HepG2 (cell line): ENCODE measurements at regions not wholly inside any gene's neighbourhood (a gene's known extent, or its start where the extent isn't known, plus 50 kb on each side); places are given as distances from the start of the nearest gene placed in this dataset.

Experiments used
- ATAC-seq: fragments of 200-7000 bp; cut with Tn5 transposase; 3 replicates; pipeline ENCODE4 v1.9.1; 2020; ENCODE audit warnings: mild to moderate bottlenecking, moderate library complexity
- BruUV-seq: library from RNA; stranded (reverse); fragments of 400-500 nt; replicated peaks from 2 replicates; lab custom pipeline; 2021; lab: Mats Ljungman, UMichigan
- CTCF ChIA-PET: fragments of 300-600 bp; formaldehyde crosslinking; extraction: SDS; loops from one replicate; lab custom pipeline; 2021; ENCODE audit warnings: low total read pairs, inconsistent platforms, low intra/inter-chr PET ratio; lab: Yijun Ruan, JAX
- POLR2A ChIA-PET: fragments of 350-600 bp; sonication (Branson Sonifier 250); formaldehyde crosslinking; loops from one replicate; lab custom pipeline; 2020; ENCODE audit warnings: antibody characterized with exemption, inconsistent platforms; lab: Yijun Ruan, JAX
- DNase-seq: peaks from one replicate; pipeline ENCODE4 v3.0.0-alpha.2; 2015; ENCODE audit warnings: low spot score
- FAIRE-seq: peaks from 3 replicates; lab custom pipeline; 2011; peaks lifted over from hg19 to GRCh38; lab: Jason Lieb, UNC
- H2AFZ ChIP-seq: one replicate; pipeline ENCODE4 v1.6.1; 2011; ENCODE audit warnings: low read length, inconsistent platforms
- H3K27ac ChIP-seq: fragments of 300-600 bp; 3 replicates; pipeline ENCODE4 v1.8.0; 2011; ENCODE audit warnings: mixed run types, mild to moderate bottlenecking, mixed read lengths, low read length, inconsistent platforms; ENCODE audit not compliant: insufficient read depth; ENCODE audit errors: extremely low read length
- H3K27me3 ChIP-seq, 2 experiments: fragments of 200-600 bp in 1 of 2; 2 replicates in 1 of 2; 3 replicates in 1 of 2; pipeline versions ENCODE4 v1.6.0 to v1.8.0; 2011; ENCODE audit warnings: low read length in 2 of 2, mild to moderate bottlenecking in 2 of 2, moderate library complexity in 2 of 2, inconsistent platforms in 1 of 2; ENCODE audit not compliant: insufficient read depth in 2 of 2, control insufficient read depth in 1 of 2
- H3K36me3 ChIP-seq, 2 experiments: fragments of 200-600 bp in 1 of 2; replicated peaks in 1 of 2; 2 replicates in 1 of 2; 3 replicates in 1 of 2; pipeline versions ENCODE4 v1.5.1 to v1.8.0; 2011; ENCODE audit warnings: low read length in 2 of 2, inconsistent platforms in 1 of 2; ENCODE audit not compliant: insufficient read depth in 2 of 2, control insufficient read depth in 1 of 2
- H3K4me1 ChIP-seq: 2 replicates; pipeline ENCODE4 v1.5.1; 2012; ENCODE audit warnings: low read length, inconsistent platforms; ENCODE audit not compliant: insufficient read depth
- H3K4me2 ChIP-seq: 2 replicates; pipeline ENCODE4 v1.6.0; 2011; ENCODE audit warnings: low read depth, low read length, inconsistent platforms
- H3K4me3 ChIP-seq, 3 experiments: fragments of 200-600 bp in 1 of 3; sonication (generic), shearing (Covaris generic) in 1 of 3; replicated peaks in 1 of 3; 2 replicates each; pipeline ENCODE4 v1.5.1; 2011 to 2016; ENCODE audit warnings: low read length in 3 of 3, inconsistent platforms in 2 of 3, low read depth in 2 of 3, mild to moderate bottlenecking in 2 of 3, control low read depth in 1 of 3, mixed read lengths in 1 of 3; ENCODE audit not compliant: insufficient read depth in 1 of 3
- H3K79me2 ChIP-seq: one replicate; pipeline ENCODE4 v1.6.1; 2011; ENCODE audit warnings: low read length, inconsistent platforms; ENCODE audit not compliant: insufficient read depth
- H3K9ac ChIP-seq: 2 replicates; pipeline ENCODE4 v1.6.0; 2011; ENCODE audit warnings: mild to moderate bottlenecking, low read depth, low read length, inconsistent platforms; ENCODE audit not compliant: insufficient read depth
- H3K9me3 ChIP-seq: 2 replicates; pipeline ENCODE4 v1.5.1; 2012; ENCODE audit warnings: mild to moderate bottlenecking, low read length
- H4K20me1 ChIP-seq: 2 replicates; pipeline ENCODE4 v1.6.0; 2011; ENCODE audit warnings: inconsistent platforms, mild to moderate bottlenecking, low read length, moderate library complexity; ENCODE audit not compliant: insufficient read depth
- ELF4 ChIP-seq: sonication (generic); formaldehyde crosslinking; IDR thresholded peaks from 2 replicates; pipeline ENCODE4 v1.5.0; 2020; ENCODE audit warnings: missing genetic modification reagents, mild to moderate bottlenecking, moderate library complexity, borderline replicate concordance
- PCBP2 ChIP-seq: fragments of 200-400 bp; formaldehyde crosslinking; optimal IDR thresholded peaks from 2 replicates; pipeline ENCODE3; 2018; ENCODE audit warnings: low read length, low read depth; ENCODE audit not compliant: poor library complexity, severe bottlenecking
- PTBP1 ChIP-seq: fragments of 200-400 bp; formaldehyde crosslinking; IDR thresholded peaks from 2 replicates; pipeline ENCODE4 v1.6.1; 2018; ENCODE audit warnings: low read length, low read depth; ENCODE audit not compliant: poor library complexity, severe bottlenecking
- ZNF101 ChIP-seq: sonication (generic); formaldehyde crosslinking; IDR thresholded peaks from 2 replicates; pipeline ENCODE4 v1.4.0; 2020; ENCODE audit warnings: mild to moderate bottlenecking, low read depth, missing genetic modification reagents, borderline replicate concordance
- ZNF703 ChIP-seq: sonication (generic); formaldehyde crosslinking; IDR thresholded peaks from 2 replicates; pipeline ENCODE4 v1.5.1; 2020; ENCODE audit warnings: missing genetic modification reagents, mild to moderate bottlenecking, moderate library complexity, borderline replicate concordance
- ZSCAN30 ChIP-seq: sonication (generic); formaldehyde crosslinking; IDR thresholded peaks from 2 replicates; pipeline ENCODE4 v1.5.0; 2020; ENCODE audit warnings: mild to moderate bottlenecking, missing genetic modification reagents
- WGBS: methylation state at CpG from one replicate; pipeline ENCODE4 v1.1.6; 2017; ENCODE audit warnings: low lambda C conversion rate; 5-methylcytosine and 5-hydroxymethylcytosine counted together
- in situ Hi-C: cut with HindIII; loops from 2 replicates; pipeline ENCODE4 v1.10.0; 2017; ENCODE audit warnings: low pct_unique_long_range_greater_than_20kb; ENCODE audit not compliant: extremely low pct_ligation_motif_present
- intact Hi-C: fragments of 100-400 bp; cut with micrococcal nuclease; formaldehyde crosslinking; loops from one replicate; pipeline ENCODE4 v1.10.0; 2022; ENCODE audit not compliant: unreplicated experiment

DNA sequence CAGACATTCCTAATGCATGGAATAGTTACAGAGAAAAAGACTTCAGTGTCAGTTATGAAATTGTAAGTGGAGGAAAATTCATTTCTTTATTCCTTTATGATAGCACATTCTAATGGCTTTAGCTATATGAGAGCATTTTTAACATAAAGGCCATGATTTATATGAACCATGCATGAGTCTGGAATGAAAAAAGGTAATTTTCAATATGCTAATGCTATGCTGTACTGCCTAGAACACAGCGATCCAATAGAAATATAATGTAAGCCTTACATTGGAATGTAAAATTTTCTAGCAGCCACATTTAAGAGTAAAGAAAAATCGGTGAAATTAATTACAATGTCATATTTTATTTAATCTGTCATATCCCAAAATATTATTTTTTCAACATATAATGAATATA, 932.0 kb downstream of the C4orf33 start:
- BruUV-seq = no TSS peak
- CTCF ChIA-PET = no interaction called here
- no peak overlapping the region for H3K9ac ChIP-seq
- no peak for DNase-seq
- no peak for TF ChIP-seq PCBP2
- TF ChIP-seq, all 625 proteins: peak for 0
- no peak overlapping the region for H3K4me3 ChIP-seq
- no peaks in the 10 kb centered on the region for H3K36me3 ChIP-seq
- no peak for ATAC-seq
- intact Hi-C loops = no loop called here
- no peaks in the 10 kb centered on the region for H3K79me2 ChIP-seq
- no peaks in the 10 kb centered on the region for H3K9me3 ChIP-seq
- 21% methylated on average over 2 of the region's 2 CpGs for WGBS
- POLR2A ChIA-PET = no interaction called here
- H3K4me2 ChIP-seq = no peak overlapping the region
- no peak overlapping the region for H3K27ac ChIP-seq
- H3K27me3 ChIP-seq = no peaks in the 10 kb centered on the region
- H2AFZ ChIP-seq = no peak overlapping the region
- FAIRE-seq = no peak
- in situ Hi-C loops = no loop called here
- H3K4me1 ChIP-seq = no peaks in the 10 kb centered on the region
- no peaks in the 10 kb centered on the region for H4K20me1 ChIP-seq

DNA sequence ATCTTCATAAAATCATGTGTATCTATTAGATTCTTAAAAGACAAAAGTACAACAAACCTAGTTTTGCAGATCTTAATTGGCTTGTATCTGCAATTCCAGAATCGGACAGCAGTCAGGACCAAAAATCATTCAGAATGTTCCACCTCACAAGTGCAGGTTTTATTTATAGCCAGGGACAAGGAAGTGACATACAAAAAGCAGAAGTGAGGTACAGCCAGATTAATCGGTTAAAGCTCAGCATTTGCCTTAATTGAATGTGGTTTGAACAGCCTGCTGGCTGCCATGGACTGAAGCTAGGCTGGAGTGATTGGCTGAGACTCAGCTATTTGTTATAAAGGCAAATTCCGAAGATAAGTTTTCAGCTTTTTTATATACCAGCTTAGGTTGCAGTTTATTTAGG, 932.6 kb downstream of the C4orf33 start:
- FAIRE-seq = no peak
- ATAC-seq = no peak
- no peak overlapping the region for H2AFZ ChIP-seq

More for the DNA sequence above, 932.6 kb downstream of the C4orf33 start:
- WGBS = 1% methylated on average over 3 of the region's 3 CpGs
- Histone ChIP-seq H4K20me1 (no peaks in the 10 kb centered on the region), H3K79me2 (no peaks in the 10 kb centered on the region), H3K27ac (no peak overlapping the region), H3K27me3 (no peaks in the 10 kb centered on the region), H3K4me2 (no peak overlapping the region), H3K36me3 (no peaks in the 10 kb centered on the region), H3K9me3 (no peaks in the 10 kb centered on the region), H3K9ac (no peak overlapping the region), H3K4me1 (no peaks in the 10 kb centered on the region), H3K4me3 (no peak overlapping the region)
- in situ Hi-C loops = no loop called here
- ChIA-PET POLR2A (no interaction called here), CTCF (no interaction called here)
- TF ChIP-seq ZNF703 (CRISPR knock-in tag) (no peak), ELF4 (CRISPR knock-in tag) (no peak), ZNF101 (CRISPR knock-in tag) (no peak), ZSCAN30 (CRISPR knock-in tag) (no peak), PTBP1 (no peak)
- no TSS peak for BruUV-seq
- intact Hi-C loops = no loop called here
- DNase-seq = no peak
